ENCODE measurements at regions not wholly inside any gene's neighbourhood (a gene's known extent, or its start where the extent isn't known, plus 50 kb on each side); places are given as distances from the start of the nearest gene placed in this dataset.
"Not testable (repeated sequence)": the region's sequence is repeated elsewhere in the genome, so short reads cannot be mapped to it uniquely, and the experiment has no call there.

DNA sequence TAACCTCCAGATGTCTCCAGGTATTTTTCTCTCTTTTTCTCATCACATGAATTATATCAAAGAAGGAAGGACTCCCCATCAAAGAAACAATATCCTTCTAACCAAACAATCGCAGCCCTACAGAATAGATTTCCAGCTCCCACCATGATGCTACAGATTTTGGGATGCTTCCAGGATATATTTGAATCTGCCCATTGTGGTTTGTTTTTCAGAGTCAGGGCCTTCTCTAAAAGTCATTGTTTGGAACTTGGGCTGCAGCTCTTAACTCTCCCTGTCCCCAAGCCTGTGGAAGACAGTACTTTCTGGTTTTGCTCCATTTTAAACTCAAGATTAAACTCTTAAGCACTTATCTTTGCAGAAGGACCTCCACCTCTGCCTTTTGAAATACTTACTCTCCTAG, 223.2 kb downstream of the PMAIP1 start:
- DNase-seq = no peak

DNA sequence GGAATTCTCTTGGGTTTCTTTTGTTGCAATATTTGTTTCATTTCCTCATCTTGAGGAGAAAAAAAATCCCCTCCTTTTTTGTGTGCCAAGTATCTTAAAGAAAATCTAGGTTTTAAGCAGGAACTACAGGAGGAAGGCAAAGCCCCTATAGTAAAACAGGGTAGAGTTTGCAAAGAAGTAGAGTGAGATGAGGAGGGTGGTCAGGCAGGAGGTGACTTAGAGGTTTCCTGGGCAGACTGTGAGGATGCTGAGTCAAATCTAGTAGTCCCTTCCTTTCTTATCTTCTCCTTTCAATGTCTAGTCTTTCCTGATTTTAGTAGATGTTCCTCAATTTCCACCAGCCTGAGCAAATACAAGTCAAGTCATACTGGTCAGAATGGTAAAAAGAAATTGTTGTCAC, 222.5 kb downstream of the PMAIP1 start:
- DNase-seq = no peak

DNA sequence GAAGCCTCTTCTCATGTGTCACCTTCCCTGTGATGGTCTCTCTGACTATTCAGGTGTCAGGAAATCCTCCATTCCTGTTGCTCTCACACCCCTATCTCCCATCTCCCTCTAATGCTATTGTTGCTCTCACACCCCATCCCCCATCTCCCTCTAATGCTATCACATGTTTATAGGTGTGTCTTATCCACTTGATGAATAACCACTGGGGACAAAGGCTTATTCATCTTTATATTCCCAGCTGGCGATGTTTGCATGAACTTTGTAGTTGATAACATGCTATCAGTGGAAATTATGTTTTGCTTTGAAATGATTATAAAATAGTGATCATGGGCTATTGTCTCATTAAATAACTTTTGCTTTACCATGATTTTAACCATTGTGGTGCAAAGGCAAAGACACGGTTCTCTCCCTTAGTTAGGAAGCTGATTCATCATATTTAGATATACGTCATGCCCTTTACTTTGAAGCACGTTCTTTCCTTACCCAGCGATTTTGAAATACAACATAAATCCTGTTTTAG, 220.5 kb downstream of the PMAIP1 start:
- no peak for DNase-seq

DNA sequence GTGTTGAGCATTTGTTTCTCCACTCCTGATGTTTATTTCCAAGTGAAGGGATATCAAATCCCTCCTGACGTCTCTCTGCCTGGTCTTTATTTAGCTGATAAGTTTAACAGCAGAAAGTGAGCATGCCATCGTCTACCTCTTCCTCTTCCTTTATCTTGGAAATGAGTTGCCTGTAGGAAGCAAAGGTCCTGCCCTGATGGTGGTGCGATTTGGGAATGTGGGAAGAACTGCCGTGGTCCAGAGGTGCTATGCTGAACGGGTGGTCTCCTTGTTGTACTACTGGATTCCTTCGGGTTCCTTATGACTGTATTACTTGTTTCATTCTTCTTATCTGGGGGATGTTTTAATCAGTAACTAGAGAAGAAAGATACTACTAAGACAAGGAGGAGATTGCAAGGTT, 217.5 kb downstream of the PMAIP1 start:
- no peak for DNase-seq

DNA sequence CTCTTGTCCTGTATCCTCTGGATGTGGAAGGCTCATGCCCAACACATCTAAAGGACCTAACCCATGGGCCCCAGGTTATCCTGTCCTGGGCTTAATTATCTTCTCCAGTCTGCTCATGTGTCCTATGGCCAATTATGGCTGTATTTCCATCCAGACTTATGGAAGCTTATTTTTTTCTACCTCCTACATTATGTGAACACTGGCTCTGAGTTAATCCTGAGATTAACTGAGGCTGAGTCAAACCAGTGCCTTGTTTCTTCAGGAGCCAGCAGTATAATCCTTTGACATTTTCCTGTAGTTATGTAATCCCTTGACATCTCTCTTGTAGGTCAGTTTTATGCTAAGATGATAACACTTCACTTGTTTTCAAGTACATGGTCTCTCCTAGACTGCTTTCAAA, 213.6 kb downstream of the PMAIP1 start:
- DNase-seq = no peak

DNA sequence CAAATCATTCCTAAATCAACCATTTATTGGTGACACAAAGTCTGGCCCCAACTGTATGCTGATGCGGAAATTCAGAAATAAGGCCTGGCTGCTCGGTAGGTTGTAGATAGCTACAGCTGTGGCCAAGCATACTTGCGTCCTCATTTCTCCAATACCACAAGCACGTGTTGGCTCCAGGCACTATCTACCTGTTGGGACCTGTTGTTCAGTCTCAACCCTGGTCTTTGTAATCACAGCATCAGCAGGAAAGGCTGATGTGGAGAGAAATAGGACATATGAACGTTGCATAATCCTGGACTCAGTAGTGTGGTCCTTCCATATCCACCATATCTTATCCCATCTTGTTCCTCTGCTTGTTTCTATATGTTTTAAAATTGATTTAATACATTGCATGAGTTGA, 212.6 kb downstream of the PMAIP1 start:
- DNase-seq = no peak

DNA sequence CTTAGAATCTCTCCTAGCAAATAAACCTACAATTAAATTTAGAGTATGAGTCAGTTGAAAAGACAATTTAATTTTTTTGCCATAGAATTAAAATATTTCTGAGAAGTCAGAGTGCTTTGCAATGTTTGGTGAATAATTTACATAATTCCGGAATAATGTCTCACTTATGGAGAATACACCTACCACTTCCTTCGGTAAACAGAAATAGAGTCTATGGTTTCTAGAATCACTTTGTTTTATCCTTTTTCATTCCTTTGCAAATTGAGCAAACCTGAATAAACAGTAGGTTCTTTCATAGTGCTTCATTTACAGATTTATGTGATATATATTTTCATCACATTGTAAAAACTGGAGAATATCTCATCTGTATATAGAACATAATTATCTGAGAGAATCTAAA, 211.7 kb downstream of the PMAIP1 start:
- DNase-seq = no peak

DNA sequence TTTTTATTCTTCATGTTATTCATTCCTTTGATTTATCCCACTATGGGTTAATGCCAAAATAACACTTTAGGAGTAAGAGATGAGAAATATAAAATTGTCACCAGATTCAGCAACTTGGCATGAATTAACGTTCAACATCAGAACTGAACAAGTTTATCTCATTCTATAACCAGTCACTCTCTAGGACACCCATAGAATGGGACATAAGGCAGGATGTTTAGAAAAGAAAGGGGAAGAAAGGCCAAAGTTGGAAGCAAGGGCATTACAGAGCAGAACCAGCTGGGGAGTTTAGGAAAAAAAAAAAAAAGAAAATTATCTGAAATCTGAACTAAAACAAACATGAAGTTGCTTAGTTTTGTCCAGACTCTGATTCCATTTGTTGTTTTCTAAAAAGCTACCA, 211.0 kb downstream of the PMAIP1 start:
- DNase-seq = no peak

DNA sequence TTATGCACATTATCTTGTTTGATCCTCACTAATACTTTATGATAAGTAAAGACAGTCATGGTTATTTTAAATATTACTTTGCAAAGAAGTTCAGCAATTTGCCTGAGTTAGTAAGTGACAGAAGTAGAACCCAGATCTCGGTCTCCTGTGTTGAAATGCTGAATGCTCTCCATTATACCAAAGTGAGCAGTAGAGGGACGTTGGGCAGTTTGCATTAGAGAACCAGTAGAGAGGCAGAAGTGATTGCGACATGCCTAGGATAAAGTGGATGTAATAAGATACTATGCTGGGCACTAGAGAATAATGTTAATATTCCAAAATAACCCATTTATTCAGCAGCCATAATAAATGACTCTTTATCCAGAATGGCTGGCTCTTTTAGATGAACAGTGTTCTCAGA, 201.0 kb downstream of the PMAIP1 start:
- no peak for DNase-seq

DNA sequence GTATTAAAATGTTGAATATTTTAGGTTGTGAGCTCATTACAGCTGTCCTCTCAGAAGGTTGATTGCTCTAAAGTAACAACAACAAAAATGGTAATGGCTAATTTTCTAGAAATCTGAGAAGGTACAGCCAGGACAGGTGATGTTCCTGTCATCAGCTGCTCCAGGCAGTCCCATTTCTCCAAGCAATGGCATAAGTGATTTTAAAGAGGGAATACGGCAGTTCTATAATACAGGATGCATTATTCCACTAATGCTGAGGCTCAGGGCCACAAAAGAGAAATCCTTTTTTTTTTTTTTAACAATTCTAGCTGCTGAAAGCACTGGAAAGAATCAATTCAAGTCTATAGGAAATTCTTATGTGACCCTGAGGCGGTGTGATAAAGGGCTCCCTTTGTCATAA, 199.9 kb downstream of the PMAIP1 start:
- DNase-seq = no peak

DNA sequence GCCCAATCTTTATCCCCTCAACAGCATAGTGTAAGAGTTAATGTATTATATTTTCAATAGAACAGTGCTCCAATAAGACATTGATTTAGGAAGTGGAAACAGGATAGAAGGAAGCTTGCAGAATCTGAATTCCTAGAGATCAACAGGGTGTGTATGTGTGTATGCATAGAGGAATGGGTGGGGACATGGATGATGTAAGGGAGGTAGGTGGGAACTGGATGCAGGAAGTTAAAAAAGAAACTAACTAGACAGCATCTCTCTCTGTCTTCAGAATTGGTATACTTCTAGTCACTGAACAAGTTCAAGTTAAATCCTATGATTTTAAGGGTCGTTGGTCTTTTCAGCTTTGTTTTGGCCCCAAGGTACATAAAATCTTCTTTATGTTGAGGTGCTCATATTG, 196.6 kb downstream of the PMAIP1 start:
- DNase-seq = no peak

DNA sequence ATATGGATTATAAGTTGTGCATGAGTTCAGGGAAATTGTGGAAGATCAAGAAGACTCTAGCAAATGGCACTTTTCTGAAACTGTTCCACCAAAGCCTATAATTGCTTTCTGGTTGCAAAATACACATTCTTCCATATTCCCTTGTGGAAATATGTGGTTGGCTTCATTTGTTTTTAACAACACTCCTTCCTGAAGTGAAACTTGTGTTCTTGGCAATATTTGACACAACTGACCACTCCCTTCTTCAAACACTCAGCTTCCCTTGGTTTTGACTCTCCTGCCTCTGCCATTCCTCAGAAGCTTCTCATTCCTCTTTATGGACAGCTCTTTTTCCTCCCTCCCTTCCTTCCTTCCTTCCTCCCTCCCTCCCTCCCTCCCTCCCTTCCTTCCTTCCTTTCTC, 192.3 kb downstream of the PMAIP1 start:
- no peak for DNase-seq

DNA sequence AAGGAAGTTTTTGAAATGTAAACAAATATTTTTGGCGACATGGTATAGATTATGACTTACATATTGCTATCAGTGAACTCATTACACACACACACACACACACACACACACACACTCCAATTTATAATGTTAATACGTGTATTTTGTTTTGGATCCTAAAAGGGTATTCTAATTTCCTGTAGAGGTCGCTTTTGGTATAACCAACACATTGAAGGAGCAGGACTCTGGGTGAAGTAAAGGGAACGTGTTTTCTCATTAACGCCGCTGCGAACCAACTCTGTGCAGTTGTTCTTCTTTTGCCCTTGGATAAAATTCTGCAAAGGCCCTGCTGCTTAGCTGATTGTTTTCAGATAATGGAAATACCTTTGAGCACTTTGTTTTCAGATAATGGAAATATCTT, 190.4 kb downstream of the PMAIP1 start:
- DNase-seq = no peak

DNA sequence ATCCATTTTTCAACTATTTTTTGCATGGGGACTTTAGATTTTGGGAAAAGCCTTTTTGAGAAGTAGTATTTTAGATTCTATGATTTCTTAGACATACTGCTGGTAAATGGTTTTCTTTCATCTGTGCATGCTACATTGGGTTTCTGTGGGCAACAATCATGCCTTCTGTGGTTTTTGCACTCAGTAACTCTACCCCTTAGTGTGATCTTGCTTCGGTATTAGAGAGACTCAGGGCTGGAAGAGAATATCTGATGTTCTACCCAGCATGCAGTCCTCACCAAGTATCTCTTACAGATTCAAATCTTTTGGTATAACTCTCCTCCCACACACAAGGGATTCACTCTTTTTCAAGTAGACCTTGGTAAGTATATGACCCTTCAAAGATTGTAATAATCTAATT, 183.0 kb downstream of the PMAIP1 start:
- DNase-seq = no peak

DNA sequence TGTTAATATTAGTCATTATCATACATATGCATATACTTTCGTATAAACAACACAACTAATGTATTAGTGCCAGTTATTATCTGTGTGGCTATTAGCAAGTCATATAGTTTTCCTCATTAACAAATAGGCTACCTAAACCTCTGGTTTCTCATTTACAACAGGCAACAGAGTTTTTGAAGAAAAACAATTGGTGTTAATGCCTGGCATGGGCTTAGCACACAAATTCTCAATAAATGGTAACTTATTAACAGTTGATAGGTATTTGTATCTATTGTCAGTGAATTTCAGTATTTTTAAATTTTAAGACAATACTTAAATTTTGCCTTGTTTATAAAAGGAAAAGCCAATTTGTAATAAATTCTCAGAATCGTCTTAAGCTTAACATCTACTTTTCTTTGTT, 182.5 kb downstream of the PMAIP1 start:
- no peak for DNase-seq

DNA sequence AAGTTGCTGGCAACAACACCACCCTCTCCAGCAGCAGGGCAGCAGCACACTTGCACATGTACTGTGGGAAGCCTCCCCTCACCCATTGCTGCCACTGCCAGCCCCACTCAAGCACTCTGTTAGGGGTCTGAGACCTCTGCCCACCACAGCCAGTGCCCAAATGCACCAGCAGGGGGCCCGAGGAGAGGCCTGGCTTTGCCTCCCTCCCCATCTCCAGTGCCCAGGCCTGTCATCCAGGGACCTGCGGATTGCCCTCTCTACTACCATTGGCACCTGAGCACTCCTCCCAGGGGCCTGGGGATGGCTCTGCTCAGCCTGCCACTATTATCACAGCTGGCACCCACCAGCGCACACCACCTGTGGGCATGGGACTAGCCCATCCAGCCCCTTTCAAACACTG, 175.7 kb downstream of the PMAIP1 start:
- no peak for DNase-seq

DNA sequence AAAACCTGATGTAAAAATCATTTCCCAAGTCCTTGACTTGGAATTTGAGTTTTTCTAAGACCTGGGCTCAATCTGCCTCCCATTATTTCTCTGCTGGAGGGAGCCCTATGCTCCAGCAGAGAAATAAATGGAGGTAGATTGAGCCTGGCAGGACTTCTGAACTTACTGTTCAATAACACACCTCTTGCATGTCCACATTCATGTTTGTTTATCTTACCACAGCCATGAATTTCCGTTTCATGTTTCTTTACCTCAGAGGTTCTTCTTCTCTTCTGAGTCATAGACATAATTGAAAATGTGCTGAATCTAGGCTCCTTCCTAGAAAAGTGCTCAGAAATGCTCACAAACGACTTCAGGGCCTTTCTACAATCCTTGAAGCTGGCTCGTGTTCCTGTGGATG, 170.8 kb downstream of the PMAIP1 start:
- no peak for DNase-seq

DNA sequence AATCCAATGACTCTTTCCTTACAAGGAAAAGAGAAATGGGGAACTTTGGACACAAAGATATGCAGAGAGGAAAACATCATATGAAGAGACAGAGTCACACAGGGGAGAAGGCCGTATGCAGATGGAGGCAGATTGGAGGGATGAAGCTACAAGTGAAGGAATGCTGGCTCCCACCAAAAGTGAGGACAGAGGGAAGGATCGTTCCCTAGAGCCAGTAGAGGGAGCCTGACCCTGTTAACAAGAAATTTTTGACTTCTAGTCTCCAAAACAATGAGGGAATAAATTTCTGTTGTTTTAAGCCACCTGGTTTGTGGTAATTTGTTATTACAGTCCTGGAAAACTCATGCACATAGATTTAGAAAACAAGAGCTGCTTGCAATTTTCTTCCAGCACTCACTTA, 169.3 kb downstream of the PMAIP1 start:
- DNase-seq = no peak

DNA sequence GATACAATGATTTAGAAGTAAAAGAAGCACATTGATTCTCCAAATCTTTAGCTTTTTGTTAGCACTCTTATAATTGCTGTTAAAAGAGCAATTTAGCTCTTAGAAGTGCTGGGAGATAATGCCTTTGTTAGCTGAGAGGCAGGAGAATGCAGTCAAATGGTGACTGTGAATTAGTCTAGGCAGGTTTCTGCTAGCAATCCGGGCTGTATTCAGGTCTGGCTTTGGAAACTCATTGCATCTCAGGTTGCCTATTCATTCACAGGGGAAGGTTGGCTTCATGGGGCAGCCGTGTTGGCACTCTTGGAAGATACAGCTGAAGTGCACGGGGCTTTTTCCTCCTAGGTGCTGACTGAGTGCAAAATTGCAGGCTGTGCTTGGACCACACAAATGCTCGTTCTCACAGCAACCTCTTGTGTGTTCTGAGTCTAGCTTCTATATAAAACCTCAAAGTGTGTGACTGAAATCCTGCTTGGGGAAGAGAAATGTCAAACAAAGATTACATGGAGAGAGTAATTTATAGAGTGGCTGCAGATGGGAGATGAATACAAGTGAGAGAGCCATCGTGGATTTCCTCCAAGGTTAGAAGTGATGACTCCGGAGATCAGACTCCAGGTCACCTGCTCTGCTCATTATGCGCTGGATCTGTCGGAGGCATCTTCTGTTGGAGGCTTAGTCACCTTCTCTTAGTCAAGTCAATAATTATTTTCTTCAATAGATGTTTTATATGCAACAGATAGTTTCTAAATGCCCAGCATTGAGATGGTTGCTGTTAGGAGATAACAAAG, 167.8 kb downstream of the PMAIP1 start:
- DNase-seq = no peak

DNA sequence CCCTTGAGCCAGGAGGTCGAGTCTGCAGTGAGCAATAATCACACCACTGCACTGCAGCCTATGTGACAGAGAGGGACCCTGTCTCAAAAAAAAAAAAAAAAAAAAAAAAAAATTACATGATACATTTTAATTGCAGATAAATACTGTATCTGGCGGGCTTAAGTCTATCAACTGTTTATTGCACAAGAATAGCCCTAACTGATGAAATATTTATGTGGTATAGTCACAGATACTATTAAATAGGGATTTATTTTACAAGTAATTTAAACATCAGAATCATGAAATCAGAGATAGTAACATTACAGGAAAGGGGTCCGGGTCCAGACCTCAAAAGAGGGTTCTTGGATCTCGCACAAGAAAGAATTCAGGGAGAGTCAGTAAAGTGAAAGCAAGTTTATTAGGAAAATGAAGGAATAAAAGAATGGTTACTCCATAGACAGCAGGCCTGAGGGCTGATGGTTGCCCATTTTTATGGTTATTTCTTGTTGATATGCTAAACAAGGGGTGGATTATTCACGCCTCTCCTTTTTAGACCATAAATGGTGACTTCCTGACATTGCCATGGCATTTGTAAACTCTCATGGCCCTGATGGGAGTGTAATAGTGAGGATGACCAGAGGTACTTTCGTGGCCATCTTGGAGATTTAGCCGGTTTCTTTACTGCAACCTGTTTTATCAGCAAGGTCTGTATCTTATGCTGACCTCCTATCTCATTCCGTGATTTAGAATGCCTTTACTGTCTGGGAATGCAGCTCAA, 166.6 kb downstream of the PMAIP1 start:
- no peak for DNase-seq

DNA sequence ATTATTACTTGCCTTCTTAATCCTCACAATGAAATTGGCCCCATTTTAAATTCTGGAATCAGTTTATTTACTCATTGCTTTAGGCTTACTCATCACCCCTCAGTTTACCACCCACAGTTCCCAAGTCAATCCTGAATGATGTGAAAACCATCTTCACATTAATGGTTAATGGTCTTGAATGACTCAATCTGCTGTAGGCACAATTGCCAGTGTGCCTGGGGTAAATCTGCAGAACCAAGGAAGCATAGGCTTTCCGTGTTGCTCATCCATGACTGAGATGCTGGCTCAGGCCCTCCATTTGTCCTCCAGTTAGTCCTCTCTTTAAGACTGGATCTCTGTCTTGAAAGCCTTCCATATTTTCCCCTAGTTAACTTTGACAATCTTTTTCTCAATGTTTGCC, 164.5 kb downstream of the PMAIP1 start:
- no peak for DNase-seq

DNA sequence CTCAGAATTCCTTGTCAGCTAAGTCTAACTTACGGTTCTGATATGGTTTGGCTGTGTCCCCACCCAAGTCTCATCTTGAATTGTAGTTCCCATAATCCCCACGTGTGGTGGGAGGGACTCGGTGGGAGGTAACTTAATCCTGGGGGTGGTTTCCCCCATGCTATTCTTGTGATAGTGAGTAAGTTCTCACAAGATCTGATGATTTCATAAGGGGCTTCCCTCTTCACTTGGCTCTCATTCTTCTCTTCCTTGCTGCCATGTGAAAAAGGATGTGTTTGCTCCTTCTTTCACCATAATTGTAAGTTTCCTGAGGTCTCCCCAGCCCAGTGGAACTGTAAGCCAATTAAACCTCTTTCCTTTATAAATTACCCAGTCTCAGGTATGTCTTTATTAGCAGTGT, 163.0 kb downstream of the PMAIP1 start:
- DNase-seq = not testable (repeated sequence)

DNA sequence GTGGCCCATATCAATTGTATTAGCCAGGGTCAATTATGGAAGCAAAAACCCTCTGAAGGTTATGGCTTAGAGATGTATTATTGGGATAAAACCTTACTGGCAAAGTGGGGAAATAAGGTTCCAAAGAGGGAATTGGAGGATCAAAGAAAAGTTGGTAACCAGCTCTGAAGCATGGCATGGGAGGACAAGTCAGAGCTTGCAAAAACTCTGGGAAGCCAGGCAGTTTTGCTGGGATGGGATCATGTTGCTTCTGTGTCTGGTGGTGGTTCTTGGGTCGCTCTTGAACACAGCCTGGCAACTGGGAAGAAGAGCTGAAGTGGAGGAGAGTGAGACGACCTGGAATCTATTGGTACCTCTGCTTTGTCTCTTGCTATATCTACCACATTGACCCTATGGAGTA, 162.6 kb downstream of the PMAIP1 start:
- DNase-seq = no peak

DNA sequence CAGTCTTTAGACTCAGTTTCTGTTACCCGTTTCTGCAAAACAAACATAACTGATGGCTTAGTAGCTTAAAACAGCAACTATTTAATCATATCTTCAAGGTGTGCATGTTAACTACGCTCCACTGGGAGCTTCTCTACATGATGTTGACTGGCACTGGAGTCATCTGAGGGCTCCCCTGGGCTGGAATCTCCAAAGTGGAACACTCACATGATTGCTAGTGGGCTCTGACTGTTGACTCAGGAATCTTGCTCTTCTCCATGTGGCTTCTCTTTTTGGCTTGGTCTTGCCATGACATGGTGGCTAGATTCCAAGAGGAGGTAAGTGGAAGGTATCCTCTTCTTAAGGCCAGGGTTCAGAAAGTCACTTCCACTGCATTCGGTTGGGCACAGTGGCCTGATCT, 160.8 kb downstream of the PMAIP1 start:
- no peak for DNase-seq

DNA sequence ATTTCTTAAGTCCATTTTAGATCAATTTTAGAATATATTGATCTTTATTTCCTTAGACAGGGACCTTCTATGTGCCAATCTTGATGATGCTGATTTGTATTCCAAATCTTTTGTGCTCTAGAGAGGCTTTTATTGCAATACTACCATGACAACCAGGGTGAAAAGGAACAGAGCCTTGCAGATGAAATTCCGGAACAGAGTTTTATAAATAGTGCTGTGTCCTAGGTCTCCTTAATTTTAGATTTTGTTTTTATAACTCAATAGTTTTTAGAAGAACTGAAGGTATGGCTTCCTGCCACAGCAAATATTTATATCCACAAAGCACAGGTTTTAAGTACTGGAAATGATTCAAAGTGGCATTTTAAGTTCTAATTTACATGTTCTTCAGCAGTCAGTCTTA, 160.2 kb downstream of the PMAIP1 start:
- DNase-seq = no peak

All from activated naive CD4-positive, alpha-beta T cell treated with Interleukin-2 at 50 U/mL for 16 hours (primary cell).